ENCODE measurements at regions not wholly inside any gene's neighbourhood (a gene's known extent, or its start where the extent isn't known, plus 50 kb on each side); places are given as distances from the start of the nearest gene placed in this dataset.

DNA sequence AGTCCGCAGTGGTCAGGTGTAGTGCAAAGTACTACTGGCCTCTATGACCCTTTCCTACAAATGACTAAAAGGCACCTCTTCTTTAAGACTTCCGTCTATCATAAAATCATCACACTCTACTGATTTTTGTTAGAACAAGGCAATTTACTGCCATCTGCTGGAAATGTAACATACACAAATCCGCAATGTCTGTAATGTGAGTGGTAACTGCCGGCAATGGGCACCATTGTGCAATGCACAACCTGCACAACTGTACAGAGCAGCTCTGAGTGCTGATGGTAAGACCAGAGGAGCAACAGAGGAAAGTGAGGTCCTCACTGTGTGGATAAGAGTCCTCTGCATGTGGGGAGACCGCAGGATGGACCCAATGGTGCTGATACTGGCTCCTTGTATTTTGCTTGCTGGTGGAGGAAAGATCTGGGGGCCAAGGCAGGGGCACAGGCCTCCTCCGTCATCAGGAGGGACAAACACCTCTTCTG lies 103.7 kb downstream of the ATPSCKMT start:
- Mint-ChIP-seq H3K4me1 (ENCODE audit: insufficient read depth, unreplicated experiment) (no peaks in the 10 kb centered on the region), H3K27ac (ENCODE audit: low read depth, unreplicated experiment) (no peak overlapping the region), H3K4me3 (ENCODE audit: unreplicated experiment) (no peak overlapping the region), H3K9me3 (ENCODE audit: unreplicated experiment) (no peaks in the 10 kb centered on the region), H3K36me3 (ENCODE audit: insufficient read depth, unreplicated experiment) (no peaks in the 10 kb centered on the region), H3K27me3 (ENCODE audit: insufficient read depth, unreplicated experiment) (no peaks in the 10 kb centered on the region)
- ChIA-PET CTCF (interaction anchor here (0.7 to 3.2 kb wide), 12 partner anchors 8 to 1392 kb away, joined by 3 to 32 read pairs (median 3); no protein-coding TSS in a partner anchor), POLR2A (no interaction called here)
- BruUV-seq (replicated peaks) = no TSS peak
- peak; percentile 70 for DNase-seq (ENCODE audit: unreplicated experiment)
- intact Hi-C loops (cut with micrococcal nuclease) = loop anchor here (1.0 to 10.0 kb wide), 2 partner anchors 248 to 991 kb away; no protein-coding TSS in a partner anchor
- TF ChIP-seq, protein P1, sequence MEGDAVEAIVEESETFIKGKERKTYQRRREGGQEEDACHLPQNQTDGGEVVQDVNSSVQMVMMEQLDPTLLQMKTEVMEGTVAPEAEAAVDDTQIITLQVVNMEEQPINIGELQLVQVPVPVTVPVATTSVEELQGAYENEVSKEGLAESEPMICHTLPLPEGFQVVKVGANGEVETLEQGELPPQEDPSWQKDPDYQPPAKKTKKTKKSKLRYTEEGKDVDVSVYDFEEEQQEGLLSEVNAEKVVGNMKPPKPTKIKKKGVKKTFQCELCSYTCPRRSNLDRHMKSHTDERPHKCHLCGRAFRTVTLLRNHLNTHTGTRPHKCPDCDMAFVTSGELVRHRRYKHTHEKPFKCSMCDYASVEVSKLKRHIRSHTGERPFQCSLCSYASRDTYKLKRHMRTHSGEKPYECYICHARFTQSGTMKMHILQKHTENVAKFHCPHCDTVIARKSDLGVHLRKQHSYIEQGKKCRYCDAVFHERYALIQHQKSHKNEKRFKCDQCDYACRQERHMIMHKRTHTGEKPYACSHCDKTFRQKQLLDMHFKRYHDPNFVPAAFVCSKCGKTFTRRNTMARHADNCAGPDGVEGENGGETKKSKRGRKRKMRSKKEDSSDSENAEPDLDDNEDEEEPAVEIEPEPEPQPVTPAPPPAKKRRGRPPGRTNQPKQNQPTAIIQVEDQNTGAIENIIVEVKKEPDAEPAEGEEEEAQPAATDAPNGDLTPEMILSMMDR (IDR thresholded peaks at IDR 0.05; ENCODE audit: unreplicated experiment) = peak; percentile 40

DNA sequence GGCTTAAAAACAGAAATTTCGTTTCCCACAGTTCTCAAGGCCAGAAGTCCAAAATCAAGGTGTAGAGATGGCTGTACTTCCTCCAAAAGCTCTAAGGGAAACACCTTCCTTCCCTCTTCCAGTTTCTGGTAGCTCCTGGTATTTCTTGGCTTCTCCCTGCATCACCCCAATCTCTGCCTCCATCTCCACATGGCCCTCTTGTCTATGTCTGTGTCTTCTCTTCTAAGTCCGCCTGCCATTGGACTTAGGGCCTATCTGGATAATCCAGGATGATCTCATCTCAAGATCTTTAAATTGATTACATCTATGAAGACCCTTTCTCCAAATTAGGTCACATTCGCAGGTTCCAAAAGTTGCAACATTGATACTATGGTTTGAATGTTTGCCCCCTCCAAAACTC lies 105.6 kb downstream of the ATPSCKMT start:
- no peaks in the 10 kb centered on the region for H3K27me3 Mint-ChIP-seq (ENCODE audit: insufficient read depth, unreplicated experiment)
- no peak overlapping the region for H3K4me3 Mint-ChIP-seq (ENCODE audit: unreplicated experiment)
- no peaks in the 10 kb centered on the region for H3K9me3 Mint-ChIP-seq (ENCODE audit: unreplicated experiment)
- H3K4me1 Mint-ChIP-seq (ENCODE audit: insufficient read depth, unreplicated experiment) = no peaks in the 10 kb centered on the region
- H3K36me3 Mint-ChIP-seq (ENCODE audit: insufficient read depth, unreplicated experiment) = no peaks in the 10 kb centered on the region
- BruUV-seq (replicated peaks) = no TSS peak
- POLR2A ChIA-PET = no interaction called here
- no peak for DNase-seq (ENCODE audit: unreplicated experiment)
- intact Hi-C loops (cut with micrococcal nuclease) = loop anchor here (10.0 kb wide), 1 partner anchor 989 kb away; no protein-coding TSS in a partner anchor
- TF ChIP-seq, protein P1 (IDR thresholded peaks at IDR 0.05; ENCODE audit: unreplicated experiment) = no peak
- no peak overlapping the region for H3K27ac Mint-ChIP-seq (ENCODE audit: low read depth, unreplicated experiment)
- CTCF ChIA-PET = interaction anchor here (0.6 to 1.3 kb wide), 4 partner anchors 8 to 246 kb away, joined by 3 read pairs; no protein-coding TSS in a partner anchor

DNA sequence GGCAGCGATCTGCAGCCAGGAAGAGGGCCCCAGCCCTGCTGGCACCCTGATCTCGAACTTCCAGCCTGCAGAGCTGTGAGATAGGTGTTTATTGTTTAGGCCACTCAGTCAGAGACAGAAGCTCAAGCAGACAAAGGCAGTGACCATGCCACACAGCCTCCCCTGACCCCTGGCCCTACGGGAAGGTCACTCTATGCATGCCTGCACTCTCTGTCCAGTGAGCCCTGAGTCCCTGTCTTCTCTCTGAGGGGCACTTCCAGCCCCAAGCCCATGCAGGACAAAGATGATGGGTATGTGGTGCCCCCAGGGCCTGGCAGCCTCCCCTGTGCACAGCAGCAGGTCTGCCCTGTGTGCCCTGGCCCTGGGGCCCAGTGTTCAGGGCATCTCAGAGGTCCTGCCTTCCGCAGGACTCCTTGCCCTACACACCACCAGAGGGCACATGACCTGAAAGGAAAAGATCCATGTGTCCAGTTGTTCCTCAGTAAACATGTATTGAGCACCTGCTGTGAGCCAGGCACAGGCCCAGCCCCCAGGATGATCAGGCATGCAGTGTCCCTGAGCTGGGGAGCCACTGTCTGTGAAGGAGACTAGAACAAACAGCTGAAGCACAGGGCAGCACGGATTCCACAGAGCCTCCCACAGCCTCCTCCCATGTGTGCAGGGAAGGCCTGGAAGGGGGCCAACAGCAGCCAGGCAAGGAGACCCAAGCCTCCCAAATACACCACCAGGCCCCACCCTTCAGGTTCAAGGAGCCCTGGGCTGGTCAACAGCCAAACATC lies 109.3 kb downstream of the ATPSCKMT start:
- Mint-ChIP-seq H3K27me3 (ENCODE audit: insufficient read depth, unreplicated experiment) (no peaks in the 10 kb centered on the region), H3K4me1 (ENCODE audit: insufficient read depth, unreplicated experiment) (no peaks in the 10 kb centered on the region), H3K36me3 (ENCODE audit: insufficient read depth, unreplicated experiment) (no peaks in the 10 kb centered on the region), H3K27ac (ENCODE audit: low read depth, unreplicated experiment) (no peak overlapping the region), H3K9me3 (ENCODE audit: unreplicated experiment) (no peaks in the 10 kb centered on the region), H3K4me3 (ENCODE audit: unreplicated experiment) (no peak overlapping the region)
- DNase-seq (ENCODE audit: unreplicated experiment) = peak; percentile 41
- ChIA-PET CTCF (interaction anchor here (0.7 to 1.5 kb wide), 4 partner anchors 8 to 1277 kb away, joined by 3 to 4 read pairs (median 3); no protein-coding TSS in a partner anchor), POLR2A (no interaction called here)
- intact Hi-C loops (cut with micrococcal nuclease) = loop anchor here (10.0 kb wide), 1 partner anchor 986 kb away; no protein-coding TSS in a partner anchor
- no TSS peak for BruUV-seq (replicated peaks)
- TF ChIP-seq, protein P1 (IDR thresholded peaks at IDR 0.05; ENCODE audit: unreplicated experiment) = peak; percentile 7

DNA sequence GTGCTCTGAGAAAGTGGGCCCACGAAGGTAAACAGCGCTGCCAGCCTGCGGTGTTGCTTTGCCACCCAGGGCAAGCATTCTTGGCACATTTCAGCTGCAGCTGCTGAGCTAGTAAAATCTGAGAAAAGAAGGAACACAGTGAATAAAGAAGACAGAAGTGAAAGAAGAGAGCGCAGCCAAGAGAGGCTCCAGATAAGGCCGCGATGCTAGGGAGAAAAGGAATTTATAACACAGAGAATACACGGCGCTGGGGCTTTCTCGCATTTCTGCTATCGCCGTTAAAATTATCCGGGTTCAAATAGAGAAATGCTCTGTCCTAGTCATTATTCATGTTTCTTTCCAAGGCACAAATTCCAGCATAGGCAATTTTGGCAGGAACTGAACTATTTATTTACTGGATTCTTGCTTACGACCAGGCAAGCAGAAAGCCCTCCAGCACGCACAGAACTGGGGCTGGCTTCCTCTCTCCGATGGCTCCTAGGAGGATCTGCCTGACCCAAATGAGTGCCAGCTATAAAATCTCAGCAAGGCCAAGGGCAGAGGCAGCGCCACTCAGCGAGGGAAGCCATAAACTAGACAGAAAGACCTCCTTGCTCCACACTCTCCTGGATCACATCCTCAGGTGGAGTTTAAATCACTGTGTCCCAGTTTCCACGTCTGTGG lies 111.2 kb downstream of the ATPSCKMT start:
- TF ChIP-seq, protein P1 (IDR thresholded peaks at IDR 0.05; ENCODE audit: unreplicated experiment) = no peak
- Mint-ChIP-seq H3K36me3 (ENCODE audit: insufficient read depth, unreplicated experiment) (no peaks in the 10 kb centered on the region), H3K4me3 (ENCODE audit: unreplicated experiment) (no peak overlapping the region), H3K27ac (ENCODE audit: low read depth, unreplicated experiment) (no peak overlapping the region), H3K27me3 (ENCODE audit: insufficient read depth, unreplicated experiment) (no peaks in the 10 kb centered on the region), H3K4me1 (ENCODE audit: insufficient read depth, unreplicated experiment) (no peaks in the 10 kb centered on the region), H3K9me3 (ENCODE audit: unreplicated experiment) (no peaks in the 10 kb centered on the region)
- no peak for DNase-seq (ENCODE audit: unreplicated experiment)
- intact Hi-C loops (cut with micrococcal nuclease) = no loop called here
- POLR2A ChIA-PET = interaction anchor here (0.7 kb wide), 1 partner anchor 16 kb away, joined by 3 read pairs; no protein-coding TSS in a partner anchor
- BruUV-seq (replicated peaks) = no TSS peak
- CTCF ChIA-PET = no interaction called here

Measured in MCF 10A (cell line).